Mesendoderm (in vitro differentiated cells): ENCODE measurements at regions not wholly inside any gene's neighbourhood (a gene's known extent, or its start where the extent isn't known, plus 50 kb on each side); places are given as distances from the start of the nearest gene placed in this dataset.

Source experiments
- DNase-seq: peaks from one replicate; pipeline ENCODE4 v3.0.0; 2013
- H2AK5ac ChIP-seq: 2 replicates; pipeline ENCODE4 v1.6.1; 2013; ENCODE audit warnings: low read length, inconsistent platforms
- H2BK120ac ChIP-seq: 2 replicates; pipeline ENCODE4 v1.6.1; 2013; ENCODE audit warnings: low read depth, mild to moderate bottlenecking, low read length, moderate library complexity, mixed read lengths
- H2BK15ac ChIP-seq: replicated peaks from 2 replicates; pipeline ENCODE4 v1.6.1; 2013; ENCODE audit warnings: low read depth, mild to moderate bottlenecking, moderate library complexity
- H2BK5ac ChIP-seq: 2 replicates; pipeline ENCODE4 v1.6.1; 2013; ENCODE audit warnings: low read length, inconsistent platforms
- H3K18ac ChIP-seq: 2 replicates; pipeline ENCODE4 v1.6.1; 2013; ENCODE audit warnings: mild to moderate bottlenecking, low read length, mixed read lengths
- H3K23ac ChIP-seq: one replicate; pipeline ENCODE4 v1.6.1; 2013; ENCODE audit warnings: low read length
- H3K27ac ChIP-seq: 2 replicates; pipeline ENCODE4 v1.5.1; 2013; ENCODE audit warnings: low read depth, mild to moderate bottlenecking, inconsistent platforms, low read length, moderate library complexity
- H3K27me3 ChIP-seq: 2 replicates; pipeline ENCODE4 v1.6.1; 2013; ENCODE audit warnings: low read length, control low read depth, mild to moderate bottlenecking, inconsistent platforms; ENCODE audit not compliant: insufficient read depth, poor library complexity
- H3K36me3 ChIP-seq: 2 replicates; pipeline ENCODE4 v1.6.1; 2013; ENCODE audit warnings: low read length, inconsistent platforms; ENCODE audit not compliant: control insufficient read depth, insufficient read depth
- H3K4ac ChIP-seq: one replicate; pipeline ENCODE4 v1.6.1; 2013; ENCODE audit warnings: low read depth, mild to moderate bottlenecking, low read length, moderate library complexity
- H3K4me1 ChIP-seq: 2 replicates; pipeline ENCODE4 v1.6.1; 2013; ENCODE audit warnings: low read depth, low read length, inconsistent platforms; ENCODE audit not compliant: control insufficient read depth
- H3K4me2 ChIP-seq: 2 replicates; pipeline ENCODE4 v1.6.1; 2013; ENCODE audit warnings: low read length
- H3K4me3 ChIP-seq: 2 replicates; pipeline ENCODE4 v1.5.1; 2013; ENCODE audit warnings: mild to moderate bottlenecking, low read length
- H3K56ac ChIP-seq: one replicate; pipeline ENCODE4 v1.6.1; 2013; ENCODE audit warnings: low read length
- H3K79me1 ChIP-seq: 2 replicates; pipeline ENCODE4 v1.6.1; 2013; ENCODE audit warnings: low read length, inconsistent platforms
- H3K79me2 ChIP-seq: 2 replicates; pipeline ENCODE4 v1.6.1; 2013; ENCODE audit warnings: mild to moderate bottlenecking, low read length; ENCODE audit not compliant: control insufficient read depth, insufficient read depth
- H3K9ac ChIP-seq: 2 replicates; pipeline ENCODE4 v1.6.1; 2013; ENCODE audit warnings: low read length, inconsistent platforms
- H4K5ac ChIP-seq: one replicate; pipeline ENCODE4 v1.6.1; 2013; ENCODE audit warnings: low read length
- H4K8ac ChIP-seq: one replicate; pipeline ENCODE4 v1.6.1; 2013; ENCODE audit warnings: low read depth, mild to moderate bottlenecking, control low read depth, low read length, moderate library complexity
- WGBS: extraction: QIAGEN DNeasy Blood & Tissue Kit; methylation state at CpG from one replicate; pipeline ENCODE4 v1.1.7; 2013; ENCODE audit warnings: low lambda C conversion rate, missing lambda C conversion rate; ENCODE audit not compliant: insufficient coverage; ENCODE audit errors: extremely low coverage; 5-methylcytosine and 5-hydroxymethylcytosine counted together

DNA sequence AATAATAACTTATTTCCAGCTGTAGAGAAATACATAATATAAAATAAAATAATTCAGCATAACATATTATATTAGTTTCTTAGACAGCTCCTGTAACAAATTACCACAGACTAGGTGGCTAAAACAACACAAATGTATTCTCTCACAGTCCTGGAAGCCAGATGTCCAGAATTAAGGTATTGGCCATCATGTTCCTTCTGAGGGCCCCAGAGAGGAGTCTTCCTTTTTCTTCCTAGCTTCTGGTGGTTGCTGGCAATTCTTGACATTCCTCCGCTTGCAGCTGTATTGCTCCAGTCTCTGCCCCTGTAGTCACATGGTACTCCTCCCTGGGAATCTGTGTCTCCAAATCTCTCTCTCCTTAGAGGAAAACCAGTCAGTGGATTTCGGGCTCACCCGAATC, 146.8 kb downstream of the RBM43 start:
- Histone ChIP-seq H2AK5ac (no peak overlapping the region), H2BK5ac (no peak overlapping the region), H2BK15ac (no peak overlapping the region), H3K18ac (no peak overlapping the region), H3K4me1 (no peaks in the 10 kb centered on the region), H3K79me1 (no peaks in the 10 kb centered on the region), H3K27me3 (no peaks in the 10 kb centered on the region), H3K4me3 (no peak overlapping the region), H3K4me2 (no peak overlapping the region), H2BK120ac (no peak overlapping the region), H4K5ac (no peak overlapping the region), H3K4ac (no peak overlapping the region), H4K8ac (no peak overlapping the region), H3K27ac (no peak overlapping the region), H3K9ac (no peak overlapping the region), H3K36me3 (no peaks in the 10 kb centered on the region), H3K23ac (no peak overlapping the region), H3K79me2 (no peaks in the 10 kb centered on the region), H3K56ac (no peak overlapping the region)
- DNase-seq, result peak; percentile 20
- WGBS, result no CpG with 5 or more reads among the region's 3 CpGs

DNA sequence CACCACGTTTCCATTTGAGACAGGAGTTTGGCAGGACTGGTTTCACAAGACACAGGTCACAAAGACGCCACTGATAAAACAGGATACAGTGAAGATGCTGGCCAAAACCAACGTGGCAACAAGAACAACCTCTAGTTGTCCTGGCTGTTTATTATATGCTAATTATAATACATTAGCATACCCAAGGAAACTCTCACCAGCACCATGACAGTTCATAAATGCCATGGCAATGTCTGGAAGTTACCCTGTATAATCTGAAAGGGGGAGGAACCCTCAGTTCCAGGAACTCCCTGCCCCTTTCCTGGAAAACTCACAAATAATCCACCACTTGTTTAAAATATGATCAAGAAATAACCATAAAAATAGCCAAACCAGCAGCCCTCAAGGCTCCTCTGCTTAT, 148.3 kb downstream of the RBM43 start:
- DNase-seq, result no peak
- no peak overlapping the region for H2BK15ac ChIP-seq
- no peak overlapping the region for H3K4me2 ChIP-seq
- no peaks in the 10 kb centered on the region for H3K79me2 ChIP-seq
- H2BK5ac ChIP-seq, result no peak overlapping the region
- no peaks in the 10 kb centered on the region for H3K36me3 ChIP-seq
- H2BK120ac ChIP-seq, result no peak overlapping the region
- no peaks in the 10 kb centered on the region for H3K27me3 ChIP-seq
- no peak overlapping the region for H3K27ac ChIP-seq
- no peak overlapping the region for H4K8ac ChIP-seq
- H3K4me3 ChIP-seq, result no peak overlapping the region
- no peak overlapping the region for H2AK5ac ChIP-seq
- no peak overlapping the region for H3K4ac ChIP-seq
- no peak overlapping the region for H3K56ac ChIP-seq
- no peaks in the 10 kb centered on the region for H3K79me1 ChIP-seq
- H3K18ac ChIP-seq, result no peak overlapping the region
- no peak overlapping the region for H3K23ac ChIP-seq
- no CpG with 5 or more reads among the region's 3 CpGs for WGBS
- no peaks in the 10 kb centered on the region for H3K4me1 ChIP-seq
- H4K5ac ChIP-seq, result no peak overlapping the region
- no peak overlapping the region for H3K9ac ChIP-seq

DNA sequence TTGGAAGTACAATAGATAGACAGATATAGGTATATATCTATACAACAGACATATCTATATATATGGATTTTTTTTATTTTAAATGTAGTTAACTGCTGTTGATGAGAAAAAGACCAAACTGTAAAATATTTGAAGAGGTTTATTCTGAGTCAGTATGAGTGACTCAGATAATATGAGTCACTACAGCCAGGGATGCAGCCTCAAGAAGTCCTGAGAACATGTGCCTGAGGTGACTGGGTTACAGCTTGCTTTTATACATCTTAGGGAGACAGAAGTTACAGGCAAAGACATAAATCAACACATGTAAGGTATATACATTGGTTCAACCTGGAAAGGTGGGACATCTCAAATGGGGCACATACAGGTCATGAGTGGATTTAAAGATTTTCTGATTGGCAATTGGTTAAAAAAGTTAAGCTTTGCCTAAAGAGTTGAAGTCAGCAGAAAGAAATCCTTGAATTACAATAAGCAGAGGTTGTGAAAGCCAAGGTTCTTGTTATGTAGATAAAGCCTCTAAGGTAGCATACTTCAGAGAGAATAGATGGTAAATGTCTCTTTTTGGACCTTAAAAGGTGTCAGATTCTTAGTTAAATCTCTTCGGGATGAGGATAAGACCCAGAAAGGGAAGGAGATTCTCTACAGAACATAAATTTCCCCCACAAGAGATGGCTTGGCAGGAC, 149.9 kb downstream of the RBM43 start:
- DNase-seq, result peak; percentile 59
- no CpG with 5 or more reads among the region's 1 CpG for WGBS
- no peak overlapping the region for H3K4ac ChIP-seq
- no peak overlapping the region for H3K27ac ChIP-seq
- no peaks in the 10 kb centered on the region for H3K36me3 ChIP-seq
- no peak overlapping the region for H2BK15ac ChIP-seq
- H3K79me1 ChIP-seq, result no peaks in the 10 kb centered on the region
- H2BK120ac ChIP-seq, result no peak overlapping the region
- H3K79me2 ChIP-seq, result no peaks in the 10 kb centered on the region
- H3K56ac ChIP-seq, result no peak overlapping the region
- H3K9ac ChIP-seq, result no peak overlapping the region
- no peak overlapping the region for H3K23ac ChIP-seq
- no peak overlapping the region for H3K18ac ChIP-seq
- H2BK5ac ChIP-seq, result no peak overlapping the region
- H3K4me1 ChIP-seq, result no peaks in the 10 kb centered on the region
- no peak overlapping the region for H4K8ac ChIP-seq
- H3K27me3 ChIP-seq, result no peaks in the 10 kb centered on the region
- no peak overlapping the region for H3K4me3 ChIP-seq
- no peak overlapping the region for H4K5ac ChIP-seq
- H3K4me2 ChIP-seq, result no peak overlapping the region
- H2AK5ac ChIP-seq, result no peak overlapping the region

DNA sequence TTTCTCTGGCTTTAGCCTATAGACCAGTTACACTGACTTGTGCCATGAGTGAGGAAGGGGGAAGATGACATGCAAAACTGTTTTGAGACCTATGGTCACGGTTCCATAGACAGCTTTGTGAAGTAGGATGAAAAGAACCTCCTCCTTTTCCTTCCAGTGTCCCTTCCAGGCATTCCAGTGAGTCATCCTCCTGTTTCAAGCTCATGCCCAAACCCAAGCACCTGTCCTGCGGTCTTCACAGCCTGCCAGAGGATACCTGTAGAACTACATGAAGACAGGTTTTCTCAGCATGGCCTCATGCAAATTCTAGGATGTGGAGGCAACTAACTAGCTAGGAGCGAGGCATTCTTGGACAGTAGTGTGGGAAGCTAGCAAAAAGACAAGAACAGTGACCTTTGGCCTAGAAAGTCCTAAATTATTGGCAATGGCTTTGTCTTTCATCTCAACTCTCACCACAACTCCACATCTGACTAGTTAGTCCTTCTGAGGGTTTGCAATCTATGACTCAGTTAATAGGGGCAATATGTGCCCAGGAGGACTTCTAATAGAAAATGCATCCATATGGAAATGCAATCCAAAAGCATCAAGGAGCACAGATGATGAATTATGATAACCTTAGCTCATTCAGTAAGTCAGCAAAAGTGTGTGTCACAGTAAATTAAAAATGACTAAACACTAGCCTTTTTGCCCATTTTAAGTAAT, 154.7 kb downstream of the RBM43 start:
- Histone ChIP-seq H2BK120ac (no peak overlapping the region), H3K23ac (no peak overlapping the region), H3K79me1 (no peaks in the 10 kb centered on the region), H3K27ac (no peak overlapping the region), H2BK5ac (no peak overlapping the region), H3K4me3 (no peak overlapping the region), H2AK5ac (no peak overlapping the region), H3K18ac (no peak overlapping the region), H4K8ac (no peak overlapping the region), H3K27me3 (no peaks in the 10 kb centered on the region), H3K9ac (no peak overlapping the region), H4K5ac (no peak overlapping the region), H2BK15ac (no peak overlapping the region), H3K79me2 (no peaks in the 10 kb centered on the region), H3K4ac (no peak overlapping the region), H3K4me2 (no peak overlapping the region), H3K36me3 (no peaks in the 10 kb centered on the region), H3K56ac (no peak overlapping the region), H3K4me1 (no peaks in the 10 kb centered on the region)
- no CpG with 5 or more reads among the region's 3 CpGs for WGBS
- peak; percentile 0 for DNase-seq

DNA sequence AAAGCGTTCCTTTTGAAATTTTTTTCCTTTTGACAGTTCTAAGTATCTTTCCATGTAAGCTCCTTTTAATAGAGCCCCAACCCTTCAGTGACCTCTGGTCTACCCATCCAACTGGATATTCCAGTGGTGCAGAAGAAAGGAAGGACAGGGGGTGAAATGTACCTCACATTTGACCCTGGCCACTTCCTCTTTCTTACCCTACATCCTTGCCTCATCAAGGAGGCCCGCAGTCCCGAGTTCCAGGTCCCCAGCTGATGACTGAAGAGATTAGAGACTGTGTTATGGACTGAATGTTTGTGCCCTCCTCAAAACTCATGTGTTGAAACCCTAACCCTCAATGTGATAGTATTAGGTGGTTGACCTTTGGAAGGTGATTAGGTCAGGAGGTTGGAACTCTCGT, 158.1 kb downstream of the RBM43 start:
- DNase-seq, result no peak
- Histone ChIP-seq H3K4me1 (no peaks in the 10 kb centered on the region), H3K79me1 (no peaks in the 10 kb centered on the region), H3K27ac (no peak overlapping the region), H3K4me3 (no peak overlapping the region), H3K9ac (no peak overlapping the region), H4K5ac (no peak overlapping the region), H2BK5ac (no peak overlapping the region), H2BK120ac (no peak overlapping the region), H2AK5ac (no peak overlapping the region), H3K56ac (no peak overlapping the region), H3K23ac (no peak overlapping the region), H4K8ac (no peak overlapping the region), H3K79me2 (no peaks in the 10 kb centered on the region), H3K27me3 (no peaks in the 10 kb centered on the region), H3K36me3 (no peaks in the 10 kb centered on the region), H3K4ac (no peak overlapping the region), H3K4me2 (no peak overlapping the region), H3K18ac (no peak overlapping the region), H2BK15ac (no peak overlapping the region)
- WGBS, result no CpG with 5 or more reads among the region's 4 CpGs

DNA sequence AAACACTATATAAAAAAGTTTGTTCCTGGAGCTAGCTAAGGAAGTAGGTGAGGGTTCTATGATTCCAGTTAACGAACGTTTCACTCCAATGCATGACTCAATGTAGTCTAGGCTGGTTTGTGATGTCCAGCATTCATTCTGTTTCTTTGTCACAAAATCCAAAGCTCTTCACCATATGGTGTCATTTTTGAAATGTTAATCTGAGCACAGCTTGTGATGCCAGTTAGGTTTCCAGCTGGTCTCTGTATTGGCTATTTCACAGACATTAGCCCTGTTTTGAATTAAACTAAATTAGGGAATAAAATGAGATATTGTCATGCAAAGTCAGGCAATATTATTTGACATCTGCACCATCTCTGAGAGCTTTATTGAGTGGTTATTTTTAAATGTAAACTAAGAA, 159.4 kb downstream of the RBM43 start:
- H3K27ac ChIP-seq, result no peak overlapping the region
- no peak overlapping the region for H2BK15ac ChIP-seq
- no peak overlapping the region for H3K18ac ChIP-seq
- no peaks in the 10 kb centered on the region for H3K79me1 ChIP-seq
- H3K23ac ChIP-seq, result no peak overlapping the region
- H3K4me1 ChIP-seq, result no peaks in the 10 kb centered on the region
- H3K79me2 ChIP-seq, result no peaks in the 10 kb centered on the region
- H3K4ac ChIP-seq, result no peak overlapping the region
- no peak overlapping the region for H3K4me3 ChIP-seq
- H4K8ac ChIP-seq, result no peak overlapping the region
- H3K56ac ChIP-seq, result no peak overlapping the region
- no CpG with 5 or more reads among the region's 2 CpGs for WGBS
- no peak for DNase-seq
- H2BK120ac ChIP-seq, result no peak overlapping the region
- no peak overlapping the region for H4K5ac ChIP-seq
- no peaks in the 10 kb centered on the region for H3K36me3 ChIP-seq
- no peak overlapping the region for H2AK5ac ChIP-seq
- no peak overlapping the region for H2BK5ac ChIP-seq
- H3K27me3 ChIP-seq, result no peaks in the 10 kb centered on the region
- H3K9ac ChIP-seq, result no peak overlapping the region
- no peak overlapping the region for H3K4me2 ChIP-seq
